Endodermal cell (in vitro differentiated cells): ENCODE measurements at regions not wholly inside any gene's neighbourhood (a gene's known extent, or its start where the extent isn't known, plus 50 kb on each side); places are given as distances from the start of the nearest gene placed in this dataset.

Source experiments
- DNase-seq: peaks from one replicate; pipeline ENCODE4 v3.0.0-alpha.2; 2017
- H3K27ac ChIP-seq: 2 replicates; pipeline ENCODE4 v1.5.1; 2013; ENCODE audit warnings: mild to moderate bottlenecking, low read depth, low read length, moderate library complexity
- H3K27me3 ChIP-seq: 2 replicates; pipeline ENCODE4 v1.6.1; 2013; ENCODE audit warnings: mild to moderate bottlenecking, low read length, moderate library complexity; ENCODE audit not compliant: insufficient read depth, control insufficient read depth, poor library complexity, severe bottlenecking
- H3K36me3 ChIP-seq: 2 replicates; pipeline ENCODE4 v1.7.0; 2013; ENCODE audit warnings: mild to moderate bottlenecking, low read length, moderate library complexity; ENCODE audit not compliant: control insufficient read depth, insufficient read depth
- H3K4me1 ChIP-seq: one replicate; pipeline ENCODE4 v1.7.0; 2013; ENCODE audit warnings: low read length; ENCODE audit not compliant: control insufficient read depth, insufficient read depth
- H3K4me3 ChIP-seq: 2 replicates; pipeline ENCODE4 v1.5.1; 2013; ENCODE audit warnings: mild to moderate bottlenecking, low read length, moderate library complexity
- H3K9ac ChIP-seq: 2 replicates; pipeline ENCODE4 v1.6.1; 2013; ENCODE audit warnings: mild to moderate bottlenecking, low read length, moderate library complexity; ENCODE audit not compliant: poor library complexity, severe bottlenecking; ENCODE audit errors: extremely low read depth
- H3K9me3 ChIP-seq: 2 replicates; pipeline ENCODE4 v1.6.1; 2013; ENCODE audit warnings: mild to moderate bottlenecking, low read length, moderate library complexity; ENCODE audit not compliant: control insufficient read depth
- H3K27ac Mint-ChIP-seq: 2 replicates; pipeline ENCODE4 v1.8.0; 2020; ENCODE audit warnings: mixed read lengths
- H3K27me3 Mint-ChIP-seq: 2 replicates; pipeline ENCODE4 v1.8.0; 2021; ENCODE audit warnings: mild to moderate bottlenecking, mixed read lengths; ENCODE audit not compliant: insufficient read depth
- H3K36me3 Mint-ChIP-seq: 2 replicates; pipeline ENCODE4 v1.8.0; 2020; ENCODE audit warnings: low read depth, mixed read lengths
- H3K4me1 Mint-ChIP-seq: 2 replicates; pipeline ENCODE4 v1.8.0; 2020; ENCODE audit warnings: mixed read lengths
- H3K4me3 Mint-ChIP-seq: 2 replicates; pipeline ENCODE4 v1.8.0; 2020; ENCODE audit warnings: mild to moderate bottlenecking, moderate library complexity, mixed read lengths
- H3K9me3 Mint-ChIP-seq: 2 replicates; pipeline ENCODE4 v1.8.0; 2020; ENCODE audit warnings: mild to moderate bottlenecking, mixed read lengths
- CTCF ChIP-seq: fragments of 200-600 bp; sonication (generic); conservative IDR thresholded peaks from 2 replicates; pipeline ENCODE4 v1.5.0; 2021; ENCODE audit warnings: antibody characterized with exemption, mild to moderate bottlenecking
- WGBS, 2 experiments: methylation state at CpG; one replicate each; pipeline versions ENCODE4 v1.1.5 to v1.1.7; 2013; ENCODE audit warnings: missing lambda C conversion rate in 2 of 2, mixed read lengths in 1 of 2; ENCODE audit not compliant: insufficient coverage in 1 of 2, insufficient read length in 1 of 2; 5-methylcytosine and 5-hydroxymethylcytosine counted together

DNA sequence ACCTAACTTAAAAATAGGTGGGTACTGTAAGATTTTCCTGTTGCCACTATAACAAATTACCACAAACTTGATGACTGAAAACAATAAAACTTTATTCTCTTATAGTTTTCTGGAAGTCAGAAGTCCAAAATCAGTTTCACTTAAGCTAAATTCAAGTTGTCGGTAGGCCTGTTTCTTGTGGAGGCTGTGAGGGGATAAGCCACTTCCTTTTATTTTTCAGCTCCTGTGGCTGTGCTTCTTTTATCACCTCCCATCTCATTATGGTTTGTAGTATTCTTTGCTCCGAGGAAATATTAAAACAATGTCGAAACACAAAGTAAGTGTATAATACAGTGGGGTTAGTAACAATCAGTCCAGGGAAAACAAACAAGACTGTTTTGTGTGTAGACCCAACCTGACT, 610.5 kb upstream of the TECRL start:
- H3K36me3 ChIP-seq, result no peaks in the 10 kb centered on the region
- H3K27ac ChIP-seq, result no peak overlapping the region
- Mint-ChIP-seq H3K27me3 (no peaks in the 10 kb centered on the region), H3K9me3 (peaks cover 15% of the 10 kb centered on the region), H3K4me1 (no peaks in the 10 kb centered on the region), H3K27ac (no peak overlapping the region), H3K4me3 (no peak overlapping the region), H3K36me3 (no peaks in the 10 kb centered on the region)
- H3K9ac ChIP-seq, result no peak overlapping the region
- DNase-seq, result no peak
- no peak overlapping the region for H3K4me3 ChIP-seq
- peaks cover 30% of the 10 kb centered on the region for H3K9me3 ChIP-seq
- no peak for TF ChIP-seq CTCF
- 61% methylated on average over 3 of the region's 3 CpGs; no CpG with 5 or more reads in 1 of the 2 experiments for WGBS, 2 experiments
- peaks cover 23% of the 10 kb centered on the region for H3K27me3 ChIP-seq
- no peaks in the 10 kb centered on the region for H3K4me1 ChIP-seq

- H3K27ac ChIP-seq, result no peak overlapping the region
- WGBS, 2 experiments, result 83 to 100% methylated on average over 1 of the region's 1 CpG
- H3K4me1 ChIP-seq, result no peaks in the 10 kb centered on the region
- Mint-ChIP-seq H3K4me1 (no peaks in the 10 kb centered on the region), H3K36me3 (no peaks in the 10 kb centered on the region), H3K9me3 (peaks cover 15% of the 10 kb centered on the region), H3K27ac (no peak overlapping the region), H3K27me3 (no peaks in the 10 kb centered on the region), H3K4me3 (no peak overlapping the region)
- no peaks in the 10 kb centered on the region for H3K36me3 ChIP-seq
- TF ChIP-seq CTCF, result no peak
- peaks cover 30% of the 10 kb centered on the region for H3K9me3 ChIP-seq
- no peak overlapping the region for H3K9ac ChIP-seq
- H3K4me3 ChIP-seq, result no peak overlapping the region
- DNase-seq, result no peak
- H3K27me3 ChIP-seq, result peaks cover 34% of the 10 kb centered on the region
These were observed 609.1 kb upstream of the TECRL start for GRCh38 chr4:65018313-65018712.

- Mint-ChIP-seq H3K4me3 (no peak overlapping the region), H3K36me3 (no peaks in the 10 kb centered on the region), H3K9me3 (no peaks in the 10 kb centered on the region), H3K27ac (no peak overlapping the region), H3K27me3 (no peaks in the 10 kb centered on the region), H3K4me1 (no peaks in the 10 kb centered on the region)
- no peak overlapping the region for H3K9ac ChIP-seq
- H3K9me3 ChIP-seq, result no peaks in the 10 kb centered on the region
- no peak overlapping the region for H3K4me3 ChIP-seq
- H3K27me3 ChIP-seq, result peaks cover 33% of the 10 kb centered on the region
- no peak for TF ChIP-seq CTCF
- H3K36me3 ChIP-seq, result no peaks in the 10 kb centered on the region
- DNase-seq, result no peak
- no peaks in the 10 kb centered on the region for H3K4me1 ChIP-seq
- whole genome bisulfite sequencing, 2 experiments, result 96% methylated on average over 4 of the region's 4 CpGs; no CpG with 5 or more reads in 1 of the 2 experiments
- H3K27ac ChIP-seq, result no peak overlapping the region
These were observed 604.8 kb upstream of the TECRL start for GRCh38 chr4:65014078-65014477.
